Sciatic nerve (tissue), 2 donors: ENCODE measurements at regions not wholly inside any gene's neighbourhood (a gene's known extent, or its start where the extent isn't known, plus 50 kb on each side); places are given as distances from the start of the nearest gene placed in this dataset.

Experiments
- ATAC-seq: fragments of 200-7000 bp; cut with Tn5 transposase; one replicate; pipeline ENCODE4 v1.9.1; 2020; ENCODE audit warnings: mild to moderate bottlenecking, moderate library complexity
- DNase-seq: peaks from one replicate; pipeline ENCODE4 v3.0.0-alpha.2; 2020; ENCODE audit warnings: low spot score
- intact Hi-C: fragments of 100-400 bp; cut with DNase I; formaldehyde crosslinking; loops from one replicate; pipeline ENCODE4 v1.14.2; 2022
- donor health status: DM: no; HTN: no; CAD: no.
- donor health status: DM: no; HTN: no; CAD: no.

GRCh38 chr20:24296477-24297261 lies 172.8 kb upstream of the SYNDIG1 start:
- DNase-seq = no peak
- no peak for ATAC-seq
- intact Hi-C loops = no loop called here

- no peak for DNase-seq
- intact Hi-C loops = no loop called here
- ATAC-seq = no peak
Observed at GRCh38 chr20:24291014-24291413, 178.4 kb upstream of the SYNDIG1 start.

GRCh38 chr20:24289737-24290481 lies 179.5 kb upstream of the SYNDIG1 start:
- ATAC-seq (no peak), DNase-seq (no peak)
- intact Hi-C loops = no loop called here

GRCh38 chr20:24283186-24283585 lies 186.2 kb upstream of the SYNDIG1 start:
- ATAC-seq = no peak
- intact Hi-C loops = no loop called here

DNA sequence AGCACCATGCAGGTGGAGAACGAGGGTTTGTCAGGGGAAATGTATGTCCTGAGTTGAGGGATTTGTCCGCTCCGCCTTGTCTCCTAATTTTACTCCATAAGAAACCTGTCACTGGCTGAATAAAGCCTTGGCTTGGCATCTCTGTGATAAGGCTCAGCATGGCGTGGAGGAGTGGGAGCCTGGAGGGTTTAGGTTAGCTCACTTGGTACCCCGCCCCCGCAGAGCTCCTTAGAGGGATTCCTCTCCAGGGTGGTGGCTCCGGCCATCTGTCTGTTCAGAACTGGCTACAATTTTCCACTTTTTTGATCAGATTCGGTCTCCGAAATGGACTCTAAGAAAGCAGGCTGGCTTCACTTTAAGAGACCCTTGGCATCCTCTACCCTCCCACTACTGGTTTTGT lies 192.2 kb upstream of the SYNDIG1 start:
- no peak for ATAC-seq
- no peak for DNase-seq
- intact Hi-C loops = no loop called here

More at GRCh38 chr20:24283186-24283585, 186.2 kb upstream of the SYNDIG1 start:
- DNase-seq = no peak

GRCh38 chr20:24275946-24276705 lies 193.3 kb upstream of the SYNDIG1 start:
- no peak for ATAC-seq
- intact Hi-C loops = no loop called here

DNA sequence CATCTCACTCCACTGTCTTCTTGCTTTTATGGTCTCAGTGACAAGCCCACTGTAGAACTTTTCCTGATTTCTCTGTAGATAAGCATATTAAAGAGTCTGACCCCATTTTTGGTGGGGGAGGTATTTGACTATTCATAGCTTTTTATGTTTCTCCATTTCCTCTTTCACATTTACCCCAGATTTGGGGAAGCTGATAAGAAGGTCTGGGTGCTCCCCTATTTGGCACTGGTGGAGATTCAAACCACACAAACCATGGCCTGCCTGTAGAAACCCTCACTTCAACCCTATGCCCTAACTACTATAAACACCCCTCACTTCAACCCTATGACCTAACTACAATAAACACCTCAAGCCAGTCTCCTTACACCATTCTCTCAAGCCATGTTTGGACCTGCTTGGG lies 196.2 kb upstream of the SYNDIG1 start:
- no peak for DNase-seq
- intact Hi-C loops = no loop called here
- no peak for ATAC-seq

More at GRCh38 chr20:24275946-24276705, 193.3 kb upstream of the SYNDIG1 start:
- DNase-seq = no peak

- DNase-seq (no peak), ATAC-seq (no peak)
- intact Hi-C loops = no loop called here
Observed at GRCh38 chr20:24261351-24261750, 208.1 kb upstream of the SYNDIG1 start.

DNA sequence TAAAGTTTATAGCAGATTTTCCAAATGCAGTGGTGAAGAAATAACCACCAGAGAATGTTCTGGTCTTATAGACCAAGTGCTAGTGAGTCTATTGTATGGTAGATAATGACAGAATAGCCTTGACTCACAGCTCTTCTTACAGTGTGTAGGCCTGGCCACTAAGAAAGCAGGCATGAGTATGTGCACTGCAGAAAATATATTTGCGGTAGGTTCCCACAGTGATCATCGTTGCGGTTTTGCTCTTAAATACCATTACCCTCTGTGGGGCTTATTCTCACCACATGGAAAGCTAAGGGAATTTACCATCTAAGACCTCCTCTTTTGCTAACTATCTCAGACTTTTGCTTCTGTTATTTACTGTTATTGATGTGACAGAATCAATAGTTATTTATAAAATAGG lies 212.3 kb upstream of the SYNDIG1 start:
- ATAC-seq (no peak), DNase-seq (no peak)
- intact Hi-C loops = no loop called here

GRCh38 chr20:24256307-24256706 lies 213.1 kb upstream of the SYNDIG1 start:
- ATAC-seq (no peak), DNase-seq (no peak)
- intact Hi-C loops = no loop called here

DNA sequence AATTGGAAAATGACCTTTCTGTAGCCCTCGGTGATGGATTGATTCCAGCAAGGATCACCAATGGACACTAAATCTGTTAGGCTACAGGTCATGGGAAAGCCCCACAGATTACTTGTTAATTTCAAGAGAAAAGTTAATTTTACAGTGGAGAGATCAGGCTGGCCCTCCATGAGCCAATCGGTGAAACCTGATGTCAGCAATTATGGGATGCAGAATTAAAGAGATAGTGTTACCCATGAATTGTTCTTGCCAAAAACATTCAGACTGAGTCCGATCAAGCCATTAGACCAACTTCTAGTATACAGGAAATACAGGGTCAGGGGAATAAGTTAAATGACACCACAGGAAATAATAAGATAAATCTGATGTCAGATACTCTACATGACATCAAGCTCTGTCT lies 214.9 kb upstream of the SYNDIG1 start:
- intact Hi-C loops = no loop called here
- ATAC-seq = no peak
- no peak for DNase-seq

DNA sequence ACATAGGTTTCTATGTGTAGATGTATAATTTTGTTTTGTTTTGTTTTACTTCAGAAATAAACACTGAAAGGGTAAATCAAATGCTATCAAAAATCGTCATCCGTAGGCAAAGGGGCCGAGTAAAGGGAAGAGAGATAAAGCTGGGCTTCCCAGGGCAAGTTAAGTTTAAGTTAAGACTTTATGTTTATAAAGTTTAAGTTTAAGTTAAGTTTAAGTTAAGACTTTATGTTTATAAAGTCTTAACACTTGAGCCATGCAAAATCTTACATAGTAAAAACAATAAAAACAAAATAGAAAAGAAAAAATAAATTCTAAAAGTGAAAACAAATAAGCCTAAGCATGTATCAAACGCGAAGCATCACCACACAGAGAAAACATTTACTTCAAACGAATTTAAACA lies 216.1 kb upstream of the SYNDIG1 start:
- DNase-seq (no peak), ATAC-seq (no peak)
- intact Hi-C loops = no loop called here

GRCh38 chr20:24245094-24245493 lies 224.3 kb upstream of the SYNDIG1 start:
- DNase-seq (no peak), ATAC-seq (no peak)
- intact Hi-C loops = no loop called here

GRCh38 chr20:24242763-24243162 lies 226.7 kb upstream of the SYNDIG1 start:
- no peak for ATAC-seq
- intact Hi-C loops = no loop called here
- DNase-seq = no peak

DNA sequence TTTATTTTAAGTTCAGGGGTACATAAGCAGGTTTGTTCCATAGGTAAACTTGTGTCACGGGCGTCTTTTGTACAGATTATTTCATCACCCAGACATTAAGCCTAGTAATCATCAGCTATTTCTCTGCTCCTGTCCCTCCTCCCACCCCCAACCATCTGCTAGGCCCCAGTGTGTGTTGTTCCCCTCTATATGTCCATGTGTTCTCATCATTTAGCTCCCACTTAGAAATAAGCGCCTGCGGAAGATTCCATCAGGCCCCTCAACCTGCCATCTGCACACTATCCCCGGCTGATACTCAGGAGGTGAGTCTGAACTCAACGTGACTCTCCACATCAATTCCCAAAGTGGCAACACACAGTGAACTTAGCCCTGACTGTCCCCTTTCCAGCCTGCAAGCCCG lies 228.0 kb upstream of the SYNDIG1 start:
- ATAC-seq (no peak), DNase-seq (no peak)
- intact Hi-C loops = no loop called here

GRCh38 chr20:24236963-24237362 lies 232.5 kb upstream of the SYNDIG1 start:
- ATAC-seq (no peak), DNase-seq (no peak)
- intact Hi-C loops = no loop called here

- no peak for ATAC-seq
- intact Hi-C loops = no loop called here
- no peak for DNase-seq
Observed at GRCh38 chr20:24236201-24236600, 233.2 kb upstream of the SYNDIG1 start.

DNA sequence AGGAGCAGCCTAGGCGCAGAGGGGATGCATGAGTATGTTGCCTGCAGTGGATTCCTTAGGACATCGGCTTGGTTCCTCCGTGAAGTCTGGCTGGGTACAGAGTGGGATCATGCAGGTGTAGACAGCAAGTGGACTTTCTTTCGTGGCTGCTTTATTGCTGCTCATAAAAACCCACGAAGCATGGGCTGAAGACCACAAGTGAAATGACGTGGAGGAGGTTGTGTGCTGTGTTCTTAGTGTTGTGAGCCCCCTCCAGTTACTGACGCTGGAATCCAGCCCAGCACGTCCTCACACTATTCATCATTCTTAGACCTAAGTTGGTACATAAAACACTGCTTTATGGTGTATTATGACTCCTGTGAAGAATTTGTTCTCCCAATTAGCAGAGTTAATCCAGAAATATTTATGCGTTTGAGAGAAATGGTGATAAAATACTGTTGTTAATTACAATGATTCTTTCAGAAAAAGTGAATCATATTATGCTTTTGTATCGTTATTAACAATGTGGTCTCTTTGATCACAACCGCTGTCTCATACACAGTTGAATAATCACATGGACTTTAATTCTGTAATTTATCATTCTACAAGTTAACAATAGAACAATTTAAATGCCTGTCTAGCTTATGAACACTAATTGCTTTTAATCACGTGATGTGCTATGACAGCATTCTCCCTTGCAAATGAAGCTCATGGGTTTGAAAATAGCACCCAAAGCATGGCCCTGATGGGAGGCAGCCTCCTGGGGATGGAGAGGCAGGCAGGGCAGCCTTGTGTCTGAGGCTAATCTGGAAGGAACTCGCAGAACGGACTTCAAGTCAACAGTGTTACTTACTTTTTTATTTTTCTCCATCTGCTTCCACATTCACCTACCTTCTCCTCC lies 233.9 kb upstream of the SYNDIG1 start:
- no peak for DNase-seq
- intact Hi-C loops = no loop called here
- no peak for ATAC-seq

DNA sequence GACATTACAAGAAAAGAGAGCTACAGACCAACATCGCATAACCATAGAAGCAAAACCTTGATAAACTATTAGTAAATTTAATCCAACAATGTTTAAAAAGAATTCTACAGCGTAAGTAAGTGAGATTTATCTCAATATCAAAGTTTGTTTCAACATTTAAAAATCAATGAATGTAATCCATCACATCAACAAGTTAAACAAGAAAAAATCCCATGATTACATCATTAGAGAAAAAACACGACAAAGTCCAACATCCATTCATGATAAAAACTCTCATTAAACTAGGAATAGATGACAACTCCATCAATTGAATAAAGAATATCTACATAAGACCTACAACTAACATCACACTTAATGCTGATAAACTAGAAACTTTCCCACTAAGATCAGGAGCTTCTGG lies 239.0 kb upstream of the GGTLC1 start:
- DNase-seq = no peak
- no peak for ATAC-seq

More for the DNA sequence above, 239.0 kb upstream of the GGTLC1 start:
- intact Hi-C loops = no loop called here
